ENCODE measurements at regions not wholly inside any gene's neighbourhood (a gene's known extent, or its start where the extent isn't known, plus 50 kb on each side); places are given as distances from the start of the nearest gene placed in this dataset.

DNA sequence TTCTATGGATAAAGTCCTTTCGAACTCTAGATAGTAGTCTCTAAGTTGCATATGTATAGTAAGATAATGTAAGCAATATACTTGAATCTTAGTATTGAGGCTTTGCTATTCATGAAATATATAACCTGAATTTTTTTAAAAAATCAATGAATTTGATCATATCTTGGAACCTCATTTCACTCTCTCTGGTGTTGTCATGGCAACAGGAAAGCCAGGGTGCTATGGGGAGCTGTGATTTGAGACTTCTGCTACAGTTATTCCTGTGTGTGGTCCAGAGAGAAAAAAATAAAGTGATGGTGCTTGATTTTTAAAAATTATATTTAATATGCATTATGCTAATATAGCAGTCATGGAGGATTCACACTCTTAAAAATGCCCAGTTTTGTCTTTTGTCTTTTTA, 508.0 kb downstream of the SNAPC1 start:
- H3K4me3 ChIP-seq (ENCODE audit: control insufficient read depth in 2 of 3, extremely low read depth in 1 of 3, insufficient read depth in 2 of 3, low read depth in 1 of 3, low read length in 3 of 3) = no peak overlapping the region
- no peaks in the 10 kb centered on the region for H3K9me3 ChIP-seq (ENCODE audit: control insufficient read depth, low read depth, low read length)
- no peaks in the 10 kb centered on the region for H4K20me1 ChIP-seq (ENCODE audit: control insufficient read depth, extremely low read depth, insufficient read depth, low read length)
- H3K4me2 ChIP-seq (ENCODE audit: control insufficient read depth, extremely low read depth, insufficient read depth, low read depth, low read length) = no peak overlapping the region
- no peaks in the 10 kb centered on the region for H3K27me3 ChIP-seq (ENCODE audit: control insufficient read depth, extremely low read depth, insufficient read depth, low read length)
- H2AFZ ChIP-seq (ENCODE audit: control insufficient read depth, low read length) = no peak overlapping the region
- TF ChIP-seq CTCF (optimal IDR thresholded peaks at IDR 0.05 in 1 of 3, IDR thresholded peaks at IDR 0.05 in 1 of 3, conservative IDR thresholded peaks at IDR 0.05 in 1 of 3; ENCODE audit: extremely low read depth in 1 of 3, insufficient read depth in 2 of 3, low read length in 3 of 3) (no peak), EZH2 (IDR thresholded peaks at IDR 0.05; ENCODE audit: low read length) (no peak)
- no peak overlapping the region for H3K9ac ChIP-seq (ENCODE audit: control insufficient read depth, extremely low read depth, insufficient read depth, low read length)
- H3K27ac ChIP-seq (ENCODE audit: control insufficient read depth, insufficient read depth, low read length) = no peak overlapping the region
- H3K9me1 ChIP-seq (ENCODE audit: control insufficient read depth, extremely low read depth, insufficient read depth, low read length) = no peaks in the 10 kb centered on the region
- H3K36me3 ChIP-seq (ENCODE audit: control insufficient read depth in 2 of 2, extremely low read depth in 1 of 2, insufficient read depth in 2 of 2, low read length in 2 of 2) = no peaks in the 10 kb centered on the region
- dilution Hi-C loops (cut with MboI; ENCODE audit: extremely low pct_ligation_motif_present, low sequenced_read_pairs) = no loop called here
- H3K79me2 ChIP-seq (ENCODE audit: control insufficient read depth, insufficient read depth, low read length) = no peaks in the 10 kb centered on the region
- FAIRE-seq (no peak), DNase-seq (ENCODE audit: low read depth, low spot score) (no peak)
- no peaks in the 10 kb centered on the region for H3K4me1 ChIP-seq (ENCODE audit: control insufficient read depth, extremely low read depth, insufficient read depth, low read length)

GRCh38 chr14:62280366-62280765, 518.1 kb downstream of the SNAPC1 start:
- TF ChIP-seq EZH2 (IDR thresholded peaks at IDR 0.05; ENCODE audit: low read length) = no peak
- TF ChIP-seq CTCF (optimal IDR thresholded peaks at IDR 0.05 in 1 of 3, IDR thresholded peaks at IDR 0.05 in 1 of 3, conservative IDR thresholded peaks at IDR 0.05 in 1 of 3; ENCODE audit: extremely low read depth in 1 of 3, insufficient read depth in 2 of 3, low read length in 3 of 3) = no peak
- no peak overlapping the region for H3K27ac ChIP-seq (ENCODE audit: control insufficient read depth, insufficient read depth, low read length)
- H3K27me3 ChIP-seq (ENCODE audit: control insufficient read depth, extremely low read depth, insufficient read depth, low read length) = no peaks in the 10 kb centered on the region
- H3K4me3 ChIP-seq (ENCODE audit: control insufficient read depth in 2 of 3, extremely low read depth in 1 of 3, insufficient read depth in 2 of 3, low read depth in 1 of 3, low read length in 3 of 3) = no peak overlapping the region
- H3K79me2 ChIP-seq (ENCODE audit: control insufficient read depth, insufficient read depth, low read length) = no peaks in the 10 kb centered on the region
- H3K4me2 ChIP-seq (ENCODE audit: control insufficient read depth, extremely low read depth, insufficient read depth, low read depth, low read length) = no peak overlapping the region
- H2AFZ ChIP-seq (ENCODE audit: control insufficient read depth, low read length) = no peak overlapping the region
- no peaks in the 10 kb centered on the region for H3K36me3 ChIP-seq (ENCODE audit: control insufficient read depth in 2 of 2, extremely low read depth in 1 of 2, insufficient read depth in 2 of 2, low read length in 2 of 2)
- DNase-seq (ENCODE audit: low read depth, low spot score) (no peak), FAIRE-seq (no peak)
- no peaks in the 10 kb centered on the region for H3K9me1 ChIP-seq (ENCODE audit: control insufficient read depth, extremely low read depth, insufficient read depth, low read length)
- no peaks in the 10 kb centered on the region for H3K4me1 ChIP-seq (ENCODE audit: control insufficient read depth, extremely low read depth, insufficient read depth, low read length)
- dilution Hi-C loops (cut with MboI; ENCODE audit: extremely low pct_ligation_motif_present, low sequenced_read_pairs) = no loop called here
- H3K9ac ChIP-seq (ENCODE audit: control insufficient read depth, extremely low read depth, insufficient read depth, low read length) = no peak overlapping the region
- H3K9me3 ChIP-seq (ENCODE audit: control insufficient read depth, low read depth, low read length) = no peaks in the 10 kb centered on the region
- no peaks in the 10 kb centered on the region for H4K20me1 ChIP-seq (ENCODE audit: control insufficient read depth, extremely low read depth, insufficient read depth, low read length)

Measured in keratinocyte (primary cell).